OCI-LY7 (cell line): ENCODE measurements at regions not wholly inside any gene's neighbourhood (a gene's known extent, or its start where the extent isn't known, plus 50 kb on each side); places are given as distances from the start of the nearest gene placed in this dataset.

ENCODE experiments used
- BruUV-seq: library from RNA; stranded (reverse); fragments of 400-500 nt; replicated peaks from 2 replicates; lab custom pipeline; 2021; lab: Mats Ljungman, UMichigan
- CTCF ChIA-PET: fragments of 300-600 bp; sonication (Branson Sonifier 250); formaldehyde crosslinking; loops from one replicate; lab custom pipeline; 2022; ENCODE audit warnings: antibody characterized with exemption; ENCODE audit not compliant: unreplicated experiment; lab: Charles Lee
- POLR2A ChIA-PET: fragments of 300-600 bp; sonication (Branson Sonifier 250); formaldehyde crosslinking; loops from one replicate; lab custom pipeline; 2022; ENCODE audit warnings: antibody characterized with exemption; lab: Charles Lee
- DNase-seq: peaks from one replicate; pipeline ENCODE4 v3.0.0-alpha.2; 2015; ENCODE audit warnings: low spot score
- H2AFZ ChIP-seq: fragments of 200-600 bp; sonication (generic), shearing (Covaris generic); 2 replicates; pipeline ENCODE4 v1.6.1; 2014; ENCODE audit warnings: mild to moderate bottlenecking, antibody characterized with exemption, low read length, moderate library complexity
- H3K27ac ChIP-seq: fragments of 200-600 bp; sonication (generic); 2 replicates; pipeline ENCODE4 v1.5.1; 2014; ENCODE audit warnings: mixed run types, low read depth, mild to moderate bottlenecking, moderate library complexity, low read length, inconsistent platforms; ENCODE audit not compliant: poor library complexity, severe bottlenecking
- H3K36me3 ChIP-seq: fragments of 200-600 bp; sonication (generic); 2 replicates; pipeline ENCODE4 v1.6.1; 2014; ENCODE audit warnings: mild to moderate bottlenecking, antibody characterized with exemption, low read length, moderate library complexity, mixed read lengths; ENCODE audit not compliant: insufficient read depth
- H3K4me1 ChIP-seq: fragments of 200-600 bp; sonication (generic); 2 replicates; pipeline ENCODE4 v1.5.1; 2014; ENCODE audit warnings: mild to moderate bottlenecking, low read length; ENCODE audit not compliant: insufficient read depth, poor library complexity, severe bottlenecking
- H3K4me2 ChIP-seq: fragments of 200-600 bp; sonication (generic); 2 replicates; pipeline ENCODE4 v1.6.1; 2014; ENCODE audit warnings: mild to moderate bottlenecking, low read length
- H3K4me3 ChIP-seq: fragments of 200-600 bp; sonication (generic); 2 replicates; pipeline ENCODE4 v1.5.1; 2014; ENCODE audit warnings: mild to moderate bottlenecking, low read depth, low read length; ENCODE audit not compliant: poor library complexity, severe bottlenecking
- H3K79me2 ChIP-seq: fragments of 200-600 bp; sonication (generic); 2 replicates; pipeline ENCODE4 v1.6.1; 2016; ENCODE audit warnings: low read depth, mild to moderate bottlenecking, low read length, moderate library complexity, mixed read lengths; ENCODE audit not compliant: insufficient read depth
- H3K9me2 ChIP-seq: fragments of 200-600 bp; sonication (generic); 2 replicates; pipeline ENCODE4 v1.6.1; 2016; ENCODE audit warnings: mild to moderate bottlenecking, low read length, mixed read lengths; ENCODE audit not compliant: insufficient read depth
- H3K9me3 ChIP-seq: fragments of 200-600 bp; sonication (generic); 2 replicates; pipeline ENCODE4 v1.6.1; 2014; ENCODE audit warnings: mild to moderate bottlenecking, mixed run types, low read length, mixed read lengths
- H4K20me1 ChIP-seq: fragments of 200-600 bp; sonication (generic); 2 replicates; pipeline ENCODE4 v1.6.1; 2014; ENCODE audit warnings: mild to moderate bottlenecking, antibody characterized with exemption, low read length, moderate library complexity, mixed read lengths; ENCODE audit not compliant: insufficient read depth
- EZH2phosphoT487 ChIP-seq: fragments of 200-600 bp; sonication (generic); IDR thresholded peaks from 2 replicates; pipeline ENCODE4 v1.6.1; 2018; ENCODE audit warnings: low read depth, borderline replicate concordance, mild to moderate bottlenecking, mixed run types, antibody characterized with exemption, low read length, moderate library complexity, mixed read lengths
- intact Hi-C: fragments of 100-400 bp; cut with micrococcal nuclease; formaldehyde crosslinking; loops from one replicate; pipeline ENCODE4 v1.10.0; 2022; ENCODE audit not compliant: unreplicated experiment
- TF ChIP-seq, protein P1 (sequence below): fragments of 200-600 bp; sonication (generic); conservative IDR thresholded peaks from 2 replicates; pipeline ENCODE4 v1.5.1; 2014; ENCODE audit warnings: mild to moderate bottlenecking, antibody characterized with exemption, low read length, moderate library complexity, mixed read lengths

DNA sequence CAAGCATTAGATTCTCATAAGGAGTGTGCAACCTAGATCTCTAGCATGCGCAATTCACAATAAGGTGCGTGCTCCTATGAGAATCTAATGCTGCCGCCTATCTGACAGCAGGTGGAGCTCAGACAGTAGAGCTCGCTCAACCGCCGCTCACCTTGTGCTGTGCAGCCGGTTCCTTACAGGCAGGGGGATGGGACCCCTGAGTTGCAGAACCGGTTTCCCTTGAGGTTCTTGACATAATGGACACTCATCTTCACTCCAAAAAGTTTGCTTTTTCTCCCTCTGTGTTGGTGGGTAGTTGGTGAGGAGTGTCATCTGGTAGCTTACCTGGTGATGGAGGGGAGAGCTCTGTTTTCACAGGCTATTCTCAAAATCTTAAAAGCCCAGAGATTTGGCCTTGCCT is 324.0 kb upstream of the TBL1XR1 start:
- DNase-seq: peak; percentile 33
- H3K4me2 ChIP-seq: no peak overlapping the region
- H4K20me1 ChIP-seq: no peaks in the 10 kb centered on the region
- intact Hi-C loops: no loop called here
- H3K27ac ChIP-seq: no peak overlapping the region
- H3K9me2 ChIP-seq: no peaks in the 10 kb centered on the region
- no peaks in the 10 kb centered on the region for H3K36me3 ChIP-seq
- BruUV-seq: no TSS peak
- H2AFZ ChIP-seq: no peak overlapping the region
- H3K4me1 ChIP-seq: no peaks in the 10 kb centered on the region
- no peak for TF ChIP-seq EZH2phosphoT487
- TF ChIP-seq, protein P1, sequence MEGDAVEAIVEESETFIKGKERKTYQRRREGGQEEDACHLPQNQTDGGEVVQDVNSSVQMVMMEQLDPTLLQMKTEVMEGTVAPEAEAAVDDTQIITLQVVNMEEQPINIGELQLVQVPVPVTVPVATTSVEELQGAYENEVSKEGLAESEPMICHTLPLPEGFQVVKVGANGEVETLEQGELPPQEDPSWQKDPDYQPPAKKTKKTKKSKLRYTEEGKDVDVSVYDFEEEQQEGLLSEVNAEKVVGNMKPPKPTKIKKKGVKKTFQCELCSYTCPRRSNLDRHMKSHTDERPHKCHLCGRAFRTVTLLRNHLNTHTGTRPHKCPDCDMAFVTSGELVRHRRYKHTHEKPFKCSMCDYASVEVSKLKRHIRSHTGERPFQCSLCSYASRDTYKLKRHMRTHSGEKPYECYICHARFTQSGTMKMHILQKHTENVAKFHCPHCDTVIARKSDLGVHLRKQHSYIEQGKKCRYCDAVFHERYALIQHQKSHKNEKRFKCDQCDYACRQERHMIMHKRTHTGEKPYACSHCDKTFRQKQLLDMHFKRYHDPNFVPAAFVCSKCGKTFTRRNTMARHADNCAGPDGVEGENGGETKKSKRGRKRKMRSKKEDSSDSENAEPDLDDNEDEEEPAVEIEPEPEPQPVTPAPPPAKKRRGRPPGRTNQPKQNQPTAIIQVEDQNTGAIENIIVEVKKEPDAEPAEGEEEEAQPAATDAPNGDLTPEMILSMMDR: peak; percentile 49
- H3K79me2 ChIP-seq: no peaks in the 10 kb centered on the region
- CTCF ChIA-PET: interaction anchor here (0.5 kb wide), 1 partner anchor 542 kb away, joined by 4 read pairs; no protein-coding TSS in a partner anchor
- no peak overlapping the region for H3K4me3 ChIP-seq
- no peaks in the 10 kb centered on the region for H3K9me3 ChIP-seq
- POLR2A ChIA-PET: no interaction called here

DNA sequence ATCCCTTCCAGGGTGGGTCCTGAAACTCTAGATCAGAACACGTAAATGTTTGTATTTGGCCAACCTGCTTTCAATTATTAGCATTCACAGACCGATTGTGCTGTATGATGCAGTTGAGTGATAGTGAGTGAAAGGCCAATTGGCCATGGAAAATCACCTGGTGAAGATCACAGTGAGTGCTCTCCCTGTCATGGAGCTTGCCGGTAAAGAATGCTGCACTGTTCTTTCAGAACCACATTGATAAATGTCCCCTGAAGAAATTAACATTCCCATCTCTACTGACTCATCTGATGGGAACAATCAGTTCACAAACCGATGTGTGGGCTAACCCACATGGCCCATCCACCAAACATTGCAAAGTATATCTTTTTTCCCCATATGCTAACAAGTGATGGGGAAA is 324.8 kb upstream of the TBL1XR1 start:
- Histone ChIP-seq H3K4me2 (no peak overlapping the region), H4K20me1 (no peaks in the 10 kb centered on the region), H3K36me3 (no peaks in the 10 kb centered on the region), H3K4me3 (no peak overlapping the region), H2AFZ (no peak overlapping the region), H3K9me2 (no peaks in the 10 kb centered on the region), H3K4me1 (no peaks in the 10 kb centered on the region), H3K27ac (no peak overlapping the region), H3K79me2 (no peaks in the 10 kb centered on the region), H3K9me3 (no peaks in the 10 kb centered on the region)
- no peak for DNase-seq
- BruUV-seq: no TSS peak
- ChIA-PET POLR2A (interaction anchor here (0.6 kb wide), 1 partner anchor 46 kb away, joined by 6 read pairs; no protein-coding TSS in a partner anchor), CTCF (no interaction called here)
- intact Hi-C loops: no loop called here
- TF ChIP-seq, protein P1: no peak
- no peak for TF ChIP-seq EZH2phosphoT487

DNA sequence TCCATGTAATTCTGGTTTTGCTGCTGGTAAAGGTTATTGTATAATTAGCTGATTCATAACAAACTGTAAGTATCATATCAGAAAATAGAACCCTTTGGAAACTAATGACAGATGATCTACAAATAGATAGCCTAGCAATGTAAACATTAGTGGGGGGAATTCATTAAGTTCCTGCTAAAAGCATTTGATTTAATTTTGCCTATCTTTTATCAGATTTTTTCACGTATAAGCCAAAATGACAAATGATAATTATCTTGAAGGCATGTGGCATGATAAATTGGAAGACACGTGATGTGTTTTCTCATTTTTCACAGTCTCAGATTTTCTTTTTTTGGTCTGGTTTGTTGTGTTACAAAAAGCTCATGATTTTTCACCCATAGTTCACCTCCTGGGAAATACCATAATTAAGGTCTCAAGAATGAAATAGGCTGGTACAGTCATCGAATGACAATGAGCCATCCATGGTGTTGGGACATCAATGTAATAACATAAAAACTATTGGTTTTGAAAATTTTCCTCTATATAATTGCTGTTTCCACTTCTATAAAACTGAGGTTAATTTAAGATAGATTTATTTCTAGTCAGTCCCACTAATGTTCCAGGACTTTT is 325.9 kb upstream of the TBL1XR1 start:
- intact Hi-C loops: no loop called here

More for the DNA sequence above, 325.9 kb upstream of the TBL1XR1 start:
- Histone ChIP-seq H3K4me3 (no peak overlapping the region), H3K79me2 (no peaks in the 10 kb centered on the region), H3K27ac (no peak overlapping the region), H3K36me3 (no peaks in the 10 kb centered on the region), H4K20me1 (no peaks in the 10 kb centered on the region), H3K4me2 (no peak overlapping the region), H3K4me1 (no peaks in the 10 kb centered on the region), H3K9me2 (no peaks in the 10 kb centered on the region), H3K9me3 (no peaks in the 10 kb centered on the region), H2AFZ (no peak overlapping the region)
- no peak for TF ChIP-seq EZH2phosphoT487
- TF ChIP-seq, protein P1: no peak
- DNase-seq: no peak
- CTCF ChIA-PET: no interaction called here
- BruUV-seq: no TSS peak
- POLR2A ChIA-PET: interaction anchor here (0.6 to 1.9 kb wide), 5 partner anchors 9 to 52 kb away, joined by 3 to 7 read pairs (median 3); no protein-coding TSS in a partner anchor
